ENCODE measurements at regions not wholly inside any gene's neighbourhood (a gene's known extent, or its start where the extent isn't known, plus 50 kb on each side); places are given as distances from the start of the nearest gene placed in this dataset.

GRCh38 chr9:99445371-99445891, 223.3 kb downstream of the SEC61B start:
- peak; percentile 97 for DNase-seq

DNA sequence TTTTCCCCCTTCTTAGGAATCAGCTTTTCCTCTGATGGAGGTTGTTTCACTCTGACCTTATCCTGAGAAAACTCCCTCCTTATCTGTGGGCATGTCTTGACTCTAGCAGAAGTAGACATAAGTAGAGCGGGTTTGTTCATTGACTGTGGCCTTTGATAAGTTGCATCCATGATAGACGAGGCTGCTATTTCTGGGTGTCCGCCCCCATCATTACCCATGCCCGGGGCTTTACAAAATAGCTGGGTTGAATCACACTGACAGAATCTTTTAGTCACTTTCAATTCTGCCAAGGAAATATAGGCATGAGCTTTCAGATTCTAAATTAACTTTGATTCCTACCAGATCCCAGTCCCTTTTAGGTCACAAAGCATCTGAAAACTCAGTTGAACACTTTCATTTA, 223.8 kb downstream of the SEC61B start:
- DNase-seq, result no peak

DNA sequence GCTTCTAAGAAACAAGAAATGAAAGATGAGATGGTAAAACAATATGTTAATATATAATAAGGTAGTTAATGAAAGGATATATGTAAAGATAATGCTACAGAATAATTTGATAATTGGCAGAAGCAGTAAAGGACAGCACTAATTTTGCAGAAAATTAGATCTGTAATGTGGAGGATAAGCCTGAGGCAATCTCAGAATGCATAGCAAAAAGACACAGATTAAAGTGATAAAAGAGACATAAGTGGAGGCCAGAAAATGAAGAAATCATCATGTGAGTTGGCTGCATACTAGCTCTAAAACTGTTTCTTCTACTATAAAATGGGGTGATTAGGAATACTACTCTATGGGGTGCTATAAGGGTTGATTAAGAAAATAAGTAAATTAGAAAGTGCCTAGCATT, 225.9 kb downstream of the SEC61B start:
- no peak for DNase-seq

- no peak for DNase-seq
These were observed 227.6 kb downstream of the SEC61B start for GRCh38 chr9:99449726-99450125.

DNA sequence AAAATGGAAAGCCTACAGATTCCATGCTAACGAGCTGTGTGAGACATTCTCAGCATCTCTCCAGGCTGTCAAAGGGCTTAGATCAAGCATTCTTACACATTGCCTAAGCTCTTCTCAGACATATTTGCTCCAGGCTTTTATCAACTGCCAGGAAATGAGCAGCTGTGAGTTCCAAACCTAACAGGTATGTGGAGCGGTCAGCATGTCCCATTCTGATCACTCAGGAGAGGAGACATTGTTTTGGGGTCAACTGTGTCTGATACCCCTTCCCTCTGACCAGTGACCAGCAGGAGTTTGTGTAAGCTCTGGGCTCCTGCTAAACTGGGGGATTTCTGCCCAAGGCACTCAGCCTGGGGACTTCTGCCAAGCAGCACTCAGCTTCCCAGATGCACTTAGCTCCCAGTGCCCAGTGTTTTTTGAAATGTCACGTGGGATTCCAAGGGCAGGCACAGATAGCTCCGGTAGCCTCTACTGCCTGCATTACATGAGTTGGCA, 229.1 kb downstream of the SEC61B start:
- DNase-seq, result no peak

DNA sequence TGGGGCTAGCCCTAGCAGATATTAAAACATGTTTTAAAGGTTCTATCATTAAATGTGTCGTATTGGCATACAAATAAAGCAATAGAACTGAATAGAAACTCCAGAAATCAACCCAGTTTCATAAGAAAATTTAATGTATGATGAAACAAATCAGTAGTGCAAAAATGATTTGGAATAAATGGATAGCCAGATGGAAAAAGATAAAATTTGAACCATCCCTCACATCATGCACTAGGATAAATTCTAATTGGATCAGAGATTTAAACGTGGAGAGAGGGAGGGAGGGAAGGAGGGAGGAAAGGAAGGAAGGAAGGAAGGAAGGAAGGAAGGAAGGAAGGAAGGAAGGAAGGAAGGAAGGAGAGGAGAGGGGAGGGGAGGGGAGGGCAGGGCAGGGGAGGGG, 235.3 kb downstream of the SEC61B start:
- DNase-seq, result no peak

GRCh38 chr9:99457981-99458380, 235.9 kb downstream of the SEC61B start:
- no peak for DNase-seq

DNA sequence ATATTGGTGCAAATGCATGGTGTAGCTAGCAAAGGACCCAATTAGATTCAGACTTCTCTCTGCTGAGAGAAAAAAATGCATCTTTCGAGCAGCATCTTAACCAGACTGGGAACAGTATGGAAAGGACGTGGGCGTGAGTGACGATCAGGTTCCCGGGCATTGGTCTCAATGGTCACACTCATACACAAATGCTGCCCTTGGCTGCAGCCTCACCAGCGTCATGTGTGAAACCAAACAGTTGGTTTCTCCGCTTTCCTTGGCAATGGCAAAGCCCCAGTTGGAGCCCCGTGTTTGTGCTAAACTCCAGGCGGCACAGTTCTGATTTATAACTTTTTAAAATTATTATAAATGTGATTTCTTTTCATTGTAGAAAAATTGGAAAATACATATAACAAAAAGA, 237.8 kb downstream of the SEC61B start:
- no peak for DNase-seq

GRCh38 chr9:99463131-99463530, 241.0 kb downstream of the SEC61B start:
- no peak for DNase-seq

- no peak for DNase-seq
These were observed 242.5 kb downstream of the SEC61B start for GRCh38 chr9:99464568-99464967.

DNA sequence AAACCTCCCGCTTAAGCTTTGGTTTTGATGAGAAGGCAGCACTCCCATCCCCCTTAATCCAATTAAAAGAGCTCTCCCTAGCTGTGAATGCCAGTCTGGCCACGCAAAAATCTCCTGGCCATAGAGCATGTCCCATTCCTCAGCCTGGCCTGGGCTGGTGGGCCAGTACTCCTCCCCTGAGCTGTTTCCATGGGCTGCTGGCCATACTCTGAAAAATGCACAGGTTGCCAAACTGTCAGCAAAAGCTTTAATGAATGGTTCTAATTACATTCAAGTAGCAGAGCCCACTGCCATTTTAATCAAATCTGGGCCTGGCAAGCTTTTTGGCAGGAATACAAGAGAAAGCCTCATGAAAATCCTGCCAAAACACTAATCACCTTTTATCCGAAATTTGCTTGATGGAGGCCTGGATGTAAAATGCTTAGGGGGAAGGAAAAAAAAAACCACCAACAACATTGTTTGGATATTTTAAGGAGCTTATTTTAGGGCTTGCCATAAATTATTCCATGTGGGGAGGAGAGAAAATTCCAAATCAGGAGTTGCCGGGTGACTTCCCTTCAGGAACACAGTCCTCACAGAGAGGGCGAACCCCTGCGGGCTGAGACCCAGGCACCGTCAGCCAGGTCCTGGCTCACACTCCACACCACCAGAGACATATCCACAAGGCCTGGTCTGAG, 243.3 kb downstream of the SEC61B start:
- DNase-seq, result no peak

DNA sequence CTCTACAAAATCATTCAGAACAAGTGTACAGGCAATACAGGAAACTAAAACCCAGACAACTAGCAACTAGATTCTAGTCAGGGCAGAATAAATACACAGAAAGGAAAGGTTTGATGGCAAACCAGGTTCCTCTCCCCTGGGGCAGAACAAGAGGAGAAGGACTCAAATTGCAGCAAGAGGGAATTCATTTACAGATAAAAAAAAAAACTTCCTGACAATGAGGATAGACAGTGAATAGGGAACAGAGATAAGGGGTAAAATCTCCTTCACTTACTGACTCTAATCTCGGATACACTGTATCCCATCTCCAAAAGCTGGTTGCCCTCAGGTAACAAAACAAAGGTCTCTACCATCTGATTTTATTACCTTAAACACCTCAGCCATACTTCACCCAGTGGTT, 244.0 kb downstream of the SEC61B start:
- DNase-seq, result no peak

DNA sequence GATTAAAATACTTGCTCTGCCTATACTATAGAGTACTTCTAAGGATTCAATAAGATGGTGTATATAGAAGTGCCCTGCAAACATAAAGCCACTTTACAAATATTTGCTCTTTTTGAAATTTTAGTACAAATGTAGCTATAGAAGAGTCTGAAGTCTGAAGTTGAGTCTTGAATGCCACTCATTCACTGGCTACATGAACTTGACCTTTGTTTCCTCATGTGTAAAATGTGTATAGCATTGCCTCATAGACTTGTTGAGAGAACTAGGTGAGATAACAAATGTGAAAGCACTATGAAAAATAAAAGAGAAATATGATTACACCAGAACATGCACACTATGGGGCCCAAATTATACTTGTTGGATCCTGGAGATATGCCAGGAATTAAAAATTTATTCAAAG, 244.7 kb downstream of the SEC61B start:
- DNase-seq, result no peak

DNA sequence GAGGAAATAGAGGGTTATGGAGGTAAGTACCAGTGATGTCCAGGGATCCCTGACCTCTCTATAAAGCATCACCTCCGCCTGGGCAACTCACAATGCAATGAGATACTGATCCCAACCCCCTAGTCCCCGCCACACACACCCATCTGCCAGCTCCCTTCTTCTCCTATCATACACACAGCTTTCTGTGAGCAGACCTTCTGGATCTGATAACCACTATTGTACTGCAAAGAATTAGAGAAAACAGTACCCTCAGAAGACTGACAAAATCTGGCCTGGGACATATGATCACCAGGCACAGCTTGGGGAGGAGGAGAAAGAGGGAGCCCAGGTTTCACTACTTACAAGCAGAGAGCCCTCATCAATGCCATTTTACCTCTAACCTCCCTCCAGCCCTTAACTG, 249.0 kb downstream of the SEC61B start:
- DNase-seq, result no peak

DNA sequence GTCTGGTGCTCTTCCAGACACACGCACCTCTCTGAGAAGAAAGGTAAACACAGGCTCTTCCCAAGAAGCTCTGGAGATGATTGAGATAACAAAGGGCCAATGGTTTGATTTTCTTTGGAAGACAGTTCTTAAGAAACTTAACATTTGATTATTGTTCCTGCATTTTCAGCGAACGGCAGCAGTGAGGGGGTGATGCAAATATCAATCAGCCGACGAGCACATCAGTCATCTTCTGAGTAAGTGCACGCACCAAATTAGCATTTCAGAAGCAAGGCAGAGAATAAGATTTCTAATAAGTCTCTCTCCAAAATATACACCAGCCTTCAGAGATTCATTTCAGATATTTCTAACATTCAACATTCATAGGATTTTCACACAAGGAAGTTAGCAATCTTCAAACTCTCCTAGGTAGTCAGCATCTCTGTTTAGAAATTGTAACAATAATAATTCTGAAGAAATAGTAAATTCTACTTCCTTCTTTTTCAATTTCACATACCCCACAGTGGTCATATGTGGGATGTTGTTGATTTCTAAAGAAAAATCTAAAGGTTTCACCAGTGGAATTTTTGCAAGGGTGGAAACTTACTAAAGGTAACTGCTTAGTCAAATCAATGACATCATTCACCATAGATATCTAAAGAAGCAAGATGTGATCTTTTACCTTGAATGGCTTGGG, 250.3 kb downstream of the SEC61B start:
- DNase-seq, result no peak

- DNase-seq, result no peak
These were observed 250.8 kb downstream of the SEC61B start for GRCh38 chr9:99472916-99473245.

GRCh38 chr9:99474186-99474585, 252.1 kb downstream of the SEC61B start:
- no peak for DNase-seq

GRCh38 chr9:99475401-99476065, 253.5 kb downstream of the SEC61B start:
- no peak for DNase-seq

GRCh38 chr9:99478469-99479027, 256.5 kb downstream of the SEC61B start:
- no peak for DNase-seq

DNA sequence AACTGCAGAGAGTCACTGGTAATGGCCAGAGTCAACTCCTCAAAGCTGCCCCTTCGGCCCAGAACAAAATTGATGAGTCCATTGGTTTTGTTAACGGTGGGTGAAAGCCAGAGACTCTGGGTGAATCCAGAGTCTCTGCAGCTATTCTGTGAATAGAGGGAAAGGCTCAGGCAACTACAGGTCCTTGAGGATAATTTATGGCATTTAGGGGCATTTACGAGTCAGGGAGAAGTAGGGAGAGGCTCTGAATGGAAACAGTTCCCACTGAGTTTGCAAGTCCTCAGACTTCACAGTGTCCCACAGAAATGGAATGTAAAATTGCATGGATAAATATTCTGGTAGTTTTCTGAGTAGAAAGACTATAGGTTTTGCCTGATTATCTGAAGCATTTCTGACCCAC, 257.8 kb downstream of the SEC61B start:
- DNase-seq, result no peak

DNA sequence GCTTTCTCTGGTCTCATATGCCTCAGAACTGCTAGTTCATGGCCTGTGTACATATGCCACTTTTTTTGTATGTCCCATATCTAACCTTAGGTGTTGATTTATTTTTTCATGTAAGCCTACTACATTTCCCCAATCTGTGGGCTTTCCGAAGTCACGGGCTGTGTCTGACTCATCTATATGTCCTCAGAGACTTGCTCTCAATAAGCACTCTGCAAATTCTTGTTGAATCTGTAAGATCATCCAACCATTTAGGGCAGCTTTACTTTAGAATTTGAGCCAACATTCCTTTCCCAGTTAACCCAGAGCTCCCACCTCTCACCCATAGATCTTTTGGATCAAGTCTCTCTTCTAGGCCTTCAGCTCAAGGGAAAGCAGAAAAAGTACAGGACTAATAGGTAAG, 263.4 kb downstream of the SEC61B start:
- DNase-seq, result peak; percentile 84

DNA sequence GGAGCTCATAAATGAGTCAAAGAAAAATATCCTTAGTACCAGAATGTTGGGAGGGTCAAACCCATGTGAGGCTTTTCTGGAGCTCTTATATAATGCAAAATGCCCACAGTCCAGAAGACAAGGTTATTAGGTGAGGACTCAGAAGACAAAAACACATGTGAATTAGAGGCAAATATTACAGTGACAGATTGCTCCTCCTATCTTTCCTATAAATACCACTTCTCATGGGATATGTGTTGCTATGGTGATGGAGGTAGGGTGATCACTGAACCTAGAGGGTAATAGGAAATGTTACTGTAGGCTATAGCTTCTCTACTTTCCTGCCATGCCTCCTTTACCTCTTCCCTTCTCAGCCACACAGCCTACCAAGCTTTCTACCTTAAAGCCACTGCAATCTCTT, 264.6 kb downstream of the SEC61B start:
- no peak for DNase-seq

Data from fibroblast of skin of back (primary cell).